ENCODE measurements at regions not wholly inside any gene's neighbourhood (a gene's known extent, or its start where the extent isn't known, plus 50 kb on each side); places are given as distances from the start of the nearest gene placed in this dataset.

DNA sequence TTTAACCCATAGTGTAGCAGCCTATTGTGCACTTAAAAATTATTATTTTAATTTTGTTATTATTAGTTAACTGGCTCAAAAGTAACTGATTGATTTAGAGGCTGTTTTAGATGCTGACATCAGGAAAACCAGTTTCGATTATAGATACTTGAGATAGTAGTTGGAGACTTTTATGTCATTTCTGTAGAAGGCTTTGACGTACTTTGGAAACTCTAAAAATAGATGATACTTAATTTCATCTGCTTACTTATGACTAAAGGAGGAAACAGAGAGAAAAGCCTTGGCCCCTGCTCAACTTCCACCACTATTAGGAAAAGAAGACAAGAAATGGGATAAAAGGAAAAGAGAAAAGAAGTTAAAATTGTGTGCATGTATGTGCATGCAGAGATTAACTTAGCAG is 219.3 kb upstream of the HMGA2 start:
- ChIA-PET POLR2A (no interaction called here), CTCF (no interaction called here)
- H3K9me3 Mint-ChIP-seq = peaks cover 2% of the 10 kb centered on the region
- H3K36me3 Mint-ChIP-seq (ENCODE audit: low read depth) = no peaks in the 10 kb centered on the region
- DNase-seq (no peak), ATAC-seq (ENCODE audit: low read depth) (no peak)
- H3K27me3 Mint-ChIP-seq = peaks cover 9% of the 10 kb centered on the region
- H3K4me3 Mint-ChIP-seq = no peak overlapping the region
- H3K4me1 Mint-ChIP-seq = no peaks in the 10 kb centered on the region
- TF ChIP-seq, protein P1, sequence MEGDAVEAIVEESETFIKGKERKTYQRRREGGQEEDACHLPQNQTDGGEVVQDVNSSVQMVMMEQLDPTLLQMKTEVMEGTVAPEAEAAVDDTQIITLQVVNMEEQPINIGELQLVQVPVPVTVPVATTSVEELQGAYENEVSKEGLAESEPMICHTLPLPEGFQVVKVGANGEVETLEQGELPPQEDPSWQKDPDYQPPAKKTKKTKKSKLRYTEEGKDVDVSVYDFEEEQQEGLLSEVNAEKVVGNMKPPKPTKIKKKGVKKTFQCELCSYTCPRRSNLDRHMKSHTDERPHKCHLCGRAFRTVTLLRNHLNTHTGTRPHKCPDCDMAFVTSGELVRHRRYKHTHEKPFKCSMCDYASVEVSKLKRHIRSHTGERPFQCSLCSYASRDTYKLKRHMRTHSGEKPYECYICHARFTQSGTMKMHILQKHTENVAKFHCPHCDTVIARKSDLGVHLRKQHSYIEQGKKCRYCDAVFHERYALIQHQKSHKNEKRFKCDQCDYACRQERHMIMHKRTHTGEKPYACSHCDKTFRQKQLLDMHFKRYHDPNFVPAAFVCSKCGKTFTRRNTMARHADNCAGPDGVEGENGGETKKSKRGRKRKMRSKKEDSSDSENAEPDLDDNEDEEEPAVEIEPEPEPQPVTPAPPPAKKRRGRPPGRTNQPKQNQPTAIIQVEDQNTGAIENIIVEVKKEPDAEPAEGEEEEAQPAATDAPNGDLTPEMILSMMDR (IDR thresholded peaks at IDR 0.05) = no peak
- H3K27ac Mint-ChIP-seq = no peak overlapping the region
- intact Hi-C loops (cut with micrococcal nuclease) = no loop called here

GRCh38 chr12:65606008-65606766 is 218.1 kb upstream of the HMGA2 start:
- no peaks in the 10 kb centered on the region for H3K4me1 Mint-ChIP-seq
- no peak overlapping the region for H3K27ac Mint-ChIP-seq
- peaks cover 11% of the 10 kb centered on the region for H3K27me3 Mint-ChIP-seq
- ChIA-PET POLR2A (no interaction called here), CTCF (no interaction called here)
- DNase-seq = no peak
- H3K36me3 Mint-ChIP-seq (ENCODE audit: low read depth) = no peaks in the 10 kb centered on the region
- H3K4me3 Mint-ChIP-seq = no peak overlapping the region
- TF ChIP-seq, protein P1 (IDR thresholded peaks at IDR 0.05) = no peak
- ATAC-seq (ENCODE audit: low read depth) = no peak
- intact Hi-C loops (cut with micrococcal nuclease) = no loop called here
- peaks cover 2% of the 10 kb centered on the region for H3K9me3 Mint-ChIP-seq

DNA sequence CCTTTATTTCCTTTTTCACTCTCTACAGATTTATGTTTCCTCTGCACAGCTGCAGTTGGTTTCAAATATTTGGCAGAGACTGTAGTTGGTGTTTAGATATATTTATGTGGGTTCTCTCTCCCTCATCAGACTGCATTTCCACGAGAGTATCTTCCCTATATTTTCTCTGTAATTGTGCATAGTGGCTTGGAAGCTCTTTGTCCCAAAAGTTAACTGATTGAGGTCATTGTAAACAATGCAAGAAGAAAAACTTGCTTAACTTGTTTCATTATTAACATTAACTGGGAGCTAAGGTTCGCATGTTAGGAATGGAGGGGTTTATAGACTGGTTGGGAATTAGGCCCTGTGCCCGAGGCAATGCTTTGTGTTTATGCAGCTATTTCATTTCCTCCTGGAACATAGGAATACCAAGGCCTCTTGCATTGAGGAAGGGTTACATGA is 216.9 kb upstream of the HMGA2 start:
- DNase-seq = no peak
- POLR2A ChIA-PET = no interaction called here
- Mint-ChIP-seq H3K27me3 (peaks cover 8% of the 10 kb centered on the region), H3K4me1 (no peaks in the 10 kb centered on the region), H3K27ac (no peak overlapping the region), H3K9me3 (peaks cover 2% of the 10 kb centered on the region), H3K36me3 (ENCODE audit: low read depth) (no peaks in the 10 kb centered on the region), H3K4me3 (no peak overlapping the region)
- CTCF ChIA-PET = no interaction called here
- TF ChIP-seq, protein P1 (IDR thresholded peaks at IDR 0.05) = no peak
- no peak for ATAC-seq (ENCODE audit: low read depth)
- intact Hi-C loops (cut with micrococcal nuclease) = no loop called here

GRCh38 chr12:65608319-65608916 is 215.9 kb upstream of the HMGA2 start:
- no peaks in the 10 kb centered on the region for H3K4me1 Mint-ChIP-seq

DNA sequence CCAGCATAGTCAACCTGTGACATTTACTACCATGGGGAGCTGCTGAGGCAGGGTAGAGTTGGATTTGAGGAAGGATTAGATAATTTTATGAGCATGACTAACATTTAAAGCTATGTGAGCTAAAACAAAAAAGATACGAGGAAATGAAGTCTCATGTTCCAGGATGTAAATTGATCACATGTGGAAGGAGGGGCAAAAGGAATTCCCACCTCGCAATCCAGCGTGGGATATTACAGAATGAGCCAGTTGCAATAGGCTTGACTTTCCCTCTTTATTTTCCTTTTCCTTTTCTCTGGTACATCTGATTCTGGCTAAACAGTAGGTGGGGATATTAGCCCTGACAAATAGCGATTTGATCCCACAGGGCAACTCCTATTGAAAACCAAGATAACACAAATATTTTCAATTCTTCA is 214.9 kb upstream of the HMGA2 start:
- TF ChIP-seq, protein P1 (IDR thresholded peaks at IDR 0.05) = no peak
- ATAC-seq (ENCODE audit: low read depth) = no peak
- Mint-ChIP-seq H3K27me3 (peaks cover 9% of the 10 kb centered on the region), H3K4me1 (no peaks in the 10 kb centered on the region), H3K36me3 (ENCODE audit: low read depth) (no peaks in the 10 kb centered on the region), H3K9me3 (peaks cover 2% of the 10 kb centered on the region), H3K27ac (no peak overlapping the region), H3K4me3 (no peak overlapping the region)
- POLR2A ChIA-PET = no interaction called here
- CTCF ChIA-PET = no interaction called here
- intact Hi-C loops (cut with micrococcal nuclease) = no loop called here
- no peak for DNase-seq

More at GRCh38 chr12:65608319-65608916, 215.9 kb upstream of the HMGA2 start:
- H3K9me3 Mint-ChIP-seq = peaks cover 2% of the 10 kb centered on the region
- H3K4me3 Mint-ChIP-seq = no peak overlapping the region
- H3K27me3 Mint-ChIP-seq = peaks cover 9% of the 10 kb centered on the region
- POLR2A ChIA-PET = no interaction called here
- H3K27ac Mint-ChIP-seq = no peak overlapping the region
- CTCF ChIA-PET = no interaction called here
- no peaks in the 10 kb centered on the region for H3K36me3 Mint-ChIP-seq (ENCODE audit: low read depth)
- intact Hi-C loops (cut with micrococcal nuclease) = no loop called here
- ATAC-seq (ENCODE audit: low read depth) (no peak), DNase-seq (no peak)
- TF ChIP-seq, protein P1 (IDR thresholded peaks at IDR 0.05) = no peak
